HT1080 (cell line): ENCODE measurements at regions not wholly inside any gene's neighbourhood (a gene's known extent, or its start where the extent isn't known, plus 50 kb on each side); places are given as distances from the start of the nearest gene placed in this dataset. TPM values are rescaled to one million over a fixed set of nuclear protein-coding genes. Genes with fewer than 3 reads are reported as not detected.

Experiments
- small RNA-seq: library from RNA; depleted of rRNA; stranded (forward); fragments of <200 nt; gene quantifications from one replicate; pipeline ENCODE3, GENCODE V24; 2014

Small RNA genes lying in the stretch of these regions (small RNA-seq; reads per million reads assigned to genes)
- gene AP003730.1: not detected
- not detected for gene RNA5SP346
- not detected for gene RNA5SP347
